Kidney tubule cell (primary cell): ENCODE measurements at regions not wholly inside any gene's neighbourhood (a gene's known extent, or its start where the extent isn't known, plus 50 kb on each side); places are given as distances from the start of the nearest gene placed in this dataset.

Experiments
- DNase-seq: peaks from one replicate; pipeline ENCODE4 v3.0.0-alpha.2; 2018; ENCODE audit warnings: low spot score

DNA sequence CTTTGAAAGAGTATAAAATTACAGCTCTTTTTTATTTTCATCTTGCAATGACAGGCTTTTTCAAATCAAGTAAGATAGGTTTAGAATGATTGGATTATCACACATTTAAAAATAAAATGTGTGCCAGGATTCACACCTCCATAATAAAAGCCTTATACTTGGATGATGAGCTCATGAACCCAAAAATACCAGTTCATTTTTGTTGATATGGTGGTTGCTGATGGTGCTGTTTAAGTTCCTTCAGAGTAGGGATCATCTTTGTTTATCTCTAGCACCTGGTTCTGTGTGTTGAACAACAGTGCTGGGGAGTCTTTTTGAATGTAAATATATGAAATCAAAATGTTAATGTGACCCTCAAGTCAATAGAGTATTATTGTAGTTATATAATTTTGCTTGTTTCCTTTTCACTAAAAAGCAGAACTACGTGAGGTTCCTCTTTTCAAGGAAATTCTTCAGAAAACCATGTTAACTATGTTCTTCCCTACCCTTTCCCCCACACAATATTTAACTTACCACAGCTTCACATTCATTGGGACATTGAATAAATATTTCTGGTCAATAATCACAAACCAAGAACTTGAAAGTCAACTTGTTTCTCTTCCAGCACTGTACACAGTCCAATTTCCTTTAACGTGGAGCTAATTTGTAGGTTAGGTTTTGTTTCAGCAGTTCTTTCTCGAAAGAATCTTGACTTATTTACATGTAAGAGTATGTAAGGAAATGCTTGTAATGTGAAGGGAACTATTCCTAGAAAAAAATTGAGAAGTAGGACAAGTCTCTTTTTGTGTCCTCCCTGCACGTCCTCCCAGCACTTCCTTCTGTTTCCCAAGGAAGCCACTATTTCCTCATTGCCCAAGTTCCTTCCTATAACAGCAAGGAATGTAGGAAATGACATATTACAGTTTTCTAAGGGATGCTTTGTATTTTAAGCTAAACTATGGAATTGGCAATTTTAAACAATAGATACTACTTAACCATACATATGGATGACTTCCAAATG is 945.9 kb upstream of the CITED2 start:
- DNase-seq = no peak

GRCh38 chr6:140319209-140319608 is 944.8 kb upstream of the CITED2 start:
- DNase-seq = peak; percentile 51

- DNase-seq = no peak
Observed at GRCh38 chr6:140318408-140318807, 944.0 kb upstream of the CITED2 start.

DNA sequence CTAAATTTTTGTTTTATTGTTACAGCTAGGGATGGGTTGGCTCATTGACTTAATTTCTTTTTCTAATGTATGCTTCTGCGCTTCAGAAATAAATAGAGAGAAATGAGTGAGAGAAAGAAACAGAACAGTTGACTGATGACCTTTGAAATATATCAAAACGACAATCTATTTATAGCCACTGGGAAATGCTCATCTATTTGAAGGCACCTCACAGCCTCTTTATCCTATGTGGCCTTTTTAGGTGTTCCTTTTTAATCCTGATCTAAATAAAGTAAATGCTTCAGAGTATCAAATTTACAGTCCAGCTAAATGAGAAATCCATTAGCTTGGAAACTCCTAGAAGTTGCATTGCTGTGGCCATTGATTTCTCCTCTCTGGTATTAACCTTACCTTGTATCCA is 943.5 kb upstream of the CITED2 start:
- no peak for DNase-seq

- no peak for DNase-seq
Observed at GRCh38 chr6:140316966-140317365, 942.5 kb upstream of the CITED2 start.

DNA sequence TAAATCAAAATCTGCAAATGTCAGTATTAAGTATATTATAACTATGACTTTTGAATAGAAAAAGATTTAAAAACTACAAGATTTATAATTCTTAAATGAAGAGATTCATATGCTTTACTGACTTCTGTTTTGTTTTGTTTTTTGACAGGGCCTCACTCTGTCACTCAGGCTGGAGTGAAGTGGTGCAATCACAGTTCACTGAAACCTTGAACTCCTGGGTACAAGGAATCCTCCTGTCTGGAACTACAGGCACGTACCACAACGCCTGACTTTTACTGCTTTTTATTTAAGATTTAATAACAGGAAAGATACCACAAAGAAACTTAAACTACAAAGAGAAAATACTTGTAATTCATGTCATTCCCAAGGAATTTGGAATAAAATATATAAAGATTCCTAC is 940.2 kb upstream of the CITED2 start:
- no peak for DNase-seq

- DNase-seq = no peak
Observed at GRCh38 chr6:140311146-140311545, 936.7 kb upstream of the CITED2 start.

GRCh38 chr6:140303218-140303949 is 928.9 kb upstream of the CITED2 start:
- DNase-seq = no peak

DNA sequence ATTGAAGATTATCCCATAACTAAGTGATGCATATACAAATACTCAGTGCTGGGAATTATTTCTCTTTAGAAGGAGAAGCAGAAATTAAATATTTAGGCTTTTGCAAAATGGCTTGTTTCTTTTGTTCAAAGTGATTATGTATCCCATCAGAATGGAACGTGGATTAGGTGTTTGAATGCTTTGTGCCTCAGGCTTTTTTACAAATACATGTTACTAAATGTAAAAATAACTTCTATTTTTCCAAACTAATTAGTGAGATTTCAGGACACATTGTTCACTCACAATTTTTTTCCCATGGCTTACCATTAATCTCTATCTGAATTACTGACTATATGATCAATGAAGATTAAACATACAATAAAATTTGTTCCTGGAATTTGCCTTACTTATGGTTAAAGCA is 925.9 kb upstream of the CITED2 start:
- no peak for DNase-seq

GRCh38 chr6:140289186-140289585 is 914.7 kb upstream of the CITED2 start:
- no peak for DNase-seq

- DNase-seq = no peak
Observed at GRCh38 chr6:140285998-140286690, 911.7 kb upstream of the CITED2 start.

GRCh38 chr6:140285471-140285870 is 911.0 kb upstream of the CITED2 start:
- DNase-seq = no peak

DNA sequence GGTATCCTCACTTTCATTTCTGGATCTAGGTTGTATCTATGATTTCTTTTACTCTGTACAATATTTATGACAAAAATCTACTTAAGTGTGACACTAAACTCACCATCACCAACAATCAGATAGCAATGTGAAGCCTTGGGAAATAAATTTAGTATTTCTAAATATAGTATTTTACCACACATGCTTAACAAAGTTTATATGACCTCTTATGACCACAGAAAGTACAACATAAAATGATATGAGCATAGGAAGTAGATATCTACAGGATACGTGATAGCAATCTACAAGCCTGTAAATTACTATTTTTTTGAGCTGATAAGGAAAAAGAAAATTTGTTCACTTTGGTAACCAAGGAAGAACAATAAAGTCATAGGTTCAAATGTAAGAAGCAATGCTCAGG is 910.4 kb upstream of the CITED2 start:
- no peak for DNase-seq

- no peak for DNase-seq
Observed at GRCh38 chr6:140283197-140283596, 908.7 kb upstream of the CITED2 start.

DNA sequence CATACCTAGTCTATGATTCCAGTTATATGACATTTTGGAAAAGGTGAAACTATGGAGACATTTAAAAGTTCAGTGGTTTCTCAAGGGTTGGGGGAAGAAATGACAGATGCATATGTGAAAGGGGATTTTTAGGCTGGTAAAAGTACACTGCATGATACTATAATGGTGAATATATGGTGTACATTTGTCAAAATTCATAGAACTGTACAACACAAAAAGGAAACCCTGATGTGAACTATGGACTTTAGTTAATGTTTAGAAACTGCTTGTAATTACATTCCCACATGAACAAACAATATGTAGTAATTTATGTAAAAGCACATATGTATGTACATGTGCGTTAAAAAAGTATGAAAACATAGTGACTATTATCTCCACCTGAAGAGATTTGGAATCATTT is 907.3 kb upstream of the CITED2 start:
- no peak for DNase-seq

DNA sequence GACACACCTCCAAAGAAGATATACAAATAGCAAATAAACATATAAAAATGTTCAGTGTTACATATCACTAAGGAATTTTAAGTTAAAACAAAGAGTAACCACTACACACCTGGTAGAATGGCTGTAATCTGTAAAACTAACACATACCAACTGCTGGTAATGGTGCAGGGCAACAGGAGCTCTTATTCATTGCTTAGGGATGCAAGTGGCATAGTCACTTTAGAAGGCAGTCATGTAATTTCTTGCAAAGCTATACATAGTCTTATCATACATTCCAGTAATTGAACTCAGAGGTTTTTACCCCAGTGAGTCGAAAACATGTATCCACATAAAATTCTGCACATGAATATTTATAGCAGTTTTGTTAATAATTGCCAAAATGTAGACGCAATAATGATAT is 906.8 kb upstream of the CITED2 start:
- DNase-seq = peak; percentile 67

- no peak for DNase-seq
Observed at GRCh38 chr6:140276719-140277118, 902.3 kb upstream of the CITED2 start.

- no peak for DNase-seq
Observed at GRCh38 chr6:140276133-140276532, 901.7 kb upstream of the CITED2 start.

DNA sequence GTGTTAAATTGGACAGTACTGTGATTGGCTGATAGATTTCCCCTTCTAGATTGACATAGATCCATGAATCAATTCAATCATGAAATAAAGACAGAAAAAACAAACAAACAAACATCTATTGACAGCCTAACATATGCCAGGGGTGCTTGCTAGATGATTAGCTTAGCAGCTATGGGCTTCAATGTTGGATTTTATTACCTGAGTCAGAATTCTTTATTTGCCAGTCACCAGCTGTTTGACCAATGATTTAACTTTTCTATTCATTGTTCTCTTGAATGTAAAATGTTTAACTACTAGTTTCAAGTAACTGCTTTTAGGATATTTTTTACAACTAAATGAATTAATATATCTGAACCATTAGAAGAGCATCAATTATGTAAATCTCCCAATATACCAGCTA is 901.3 kb upstream of the CITED2 start:
- peak; percentile 34 for DNase-seq

DNA sequence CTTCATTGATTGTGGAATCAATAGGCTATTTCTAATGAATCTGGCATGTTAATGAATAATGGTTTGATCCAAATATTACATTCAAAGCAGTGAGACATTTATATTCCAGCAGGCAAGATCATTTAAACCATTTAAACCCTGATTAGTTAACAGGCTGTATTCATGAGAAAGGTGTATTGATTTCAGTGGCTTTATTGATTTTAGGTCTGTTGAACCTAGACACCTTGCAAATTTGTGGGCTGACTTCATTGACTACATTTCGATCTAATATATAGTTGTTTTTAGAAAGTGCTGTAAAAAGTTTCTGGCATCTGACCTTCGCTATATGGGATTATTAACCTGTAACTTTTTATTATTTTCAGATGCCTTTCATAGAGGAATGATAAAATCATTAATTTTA is 900.1 kb upstream of the CITED2 start:
- no peak for DNase-seq

GRCh38 chr6:140271759-140272377 is 897.4 kb upstream of the CITED2 start:
- DNase-seq = no peak

DNA sequence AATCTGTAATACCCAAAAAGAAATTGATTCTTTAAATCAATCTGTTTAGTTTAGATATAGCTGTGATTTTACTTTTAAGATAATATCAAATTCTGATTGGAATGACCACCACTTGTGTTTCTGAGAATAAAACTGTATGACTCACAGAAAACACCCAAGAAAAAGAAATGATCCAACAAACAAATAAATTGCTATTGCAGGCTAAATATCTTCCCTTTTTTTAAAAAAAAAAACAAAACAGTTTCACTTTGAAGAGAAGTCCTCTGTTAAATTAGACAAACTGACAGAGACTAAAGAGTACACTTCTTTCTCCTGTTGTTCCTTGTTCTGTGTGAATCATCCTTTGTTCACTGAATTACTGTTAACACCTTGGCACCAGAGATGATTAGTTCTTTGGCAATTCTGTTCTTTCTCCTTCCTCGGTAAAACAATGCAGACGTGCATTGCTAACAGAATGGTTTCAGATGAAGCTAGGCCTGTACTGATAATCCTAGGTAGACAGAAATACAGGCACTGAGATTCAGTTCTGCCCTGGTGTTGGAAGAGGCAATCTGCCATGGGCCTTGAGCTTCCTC is 895.2 kb upstream of the CITED2 start:
- DNase-seq = peak; percentile 55
